IPS-NIHi11 (cell line): ENCODE measurements at regions not wholly inside any gene's neighbourhood (a gene's known extent, or its start where the extent isn't known, plus 50 kb on each side); places are given as distances from the start of the nearest gene placed in this dataset.

Source experiments
- DNase-seq: peaks from one replicate; pipeline ENCODE4 v3.0.0; 2012; ENCODE audit warnings: mixed read lengths, low spot score

- DNase-seq = no peak
Measured at GRCh38 chr11:32267679-32268187, 167.6 kb downstream of the WT1 start.

DNA sequence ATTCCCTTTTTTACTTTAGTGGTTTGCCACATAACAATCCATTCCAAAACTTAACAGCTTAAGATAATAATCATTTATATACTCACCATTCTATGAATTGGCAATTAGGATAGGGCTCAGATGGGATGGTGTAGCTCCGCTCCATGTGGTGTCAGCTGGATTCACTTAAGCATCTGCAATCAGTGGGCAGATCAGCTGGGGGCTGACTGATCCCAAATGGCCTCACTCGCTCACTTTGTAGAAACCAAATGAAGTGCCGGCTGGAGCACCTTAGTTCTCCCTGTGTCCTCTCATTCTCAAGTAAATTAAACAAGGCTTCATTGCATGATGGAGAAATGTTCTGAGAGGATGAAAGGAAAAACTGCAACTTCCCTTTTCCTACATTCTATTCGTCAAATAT, 161.4 kb downstream of the WT1 start:
- no peak for DNase-seq

- no peak for DNase-seq
Measured at GRCh38 chr11:32279672-32280071, 155.7 kb downstream of the WT1 start.

GRCh38 chr11:32280339-32280738, 155.0 kb downstream of the WT1 start:
- DNase-seq = no peak

GRCh38 chr11:32288276-32288675, 147.1 kb downstream of the WT1 start:
- peak; percentile 28 for DNase-seq

GRCh38 chr11:32289701-32290100, 145.6 kb downstream of the WT1 start:
- DNase-seq = no peak

- DNase-seq = no peak
Measured at GRCh38 chr11:32290783-32291182, 144.6 kb downstream of the WT1 start.

- DNase-seq = peak; percentile 10
Measured at GRCh38 chr11:32297611-32298011, 137.7 kb downstream of the WT1 start.

DNA sequence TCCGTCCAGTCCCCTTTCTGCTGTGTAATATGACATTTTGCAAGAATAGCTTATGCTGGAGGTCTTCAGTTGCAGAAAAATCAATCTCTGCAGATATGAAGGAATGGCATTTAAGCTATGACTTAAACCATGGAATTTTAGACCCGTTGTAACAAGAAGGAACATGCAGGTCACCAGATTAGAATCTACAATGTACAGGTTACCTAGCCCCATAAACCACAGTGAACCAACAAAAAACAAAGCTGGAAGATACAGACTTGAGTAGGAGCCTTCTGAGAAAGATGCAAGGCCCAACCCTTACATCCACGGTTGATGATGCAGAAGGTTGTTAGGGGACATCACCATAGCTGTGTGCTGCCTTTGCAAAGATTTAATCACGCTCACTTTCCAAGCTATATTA, 132.5 kb downstream of the WT1 start:
- DNase-seq = no peak

- no peak for DNase-seq
Measured at GRCh38 chr11:32304521-32304920, 130.8 kb downstream of the WT1 start.

DNA sequence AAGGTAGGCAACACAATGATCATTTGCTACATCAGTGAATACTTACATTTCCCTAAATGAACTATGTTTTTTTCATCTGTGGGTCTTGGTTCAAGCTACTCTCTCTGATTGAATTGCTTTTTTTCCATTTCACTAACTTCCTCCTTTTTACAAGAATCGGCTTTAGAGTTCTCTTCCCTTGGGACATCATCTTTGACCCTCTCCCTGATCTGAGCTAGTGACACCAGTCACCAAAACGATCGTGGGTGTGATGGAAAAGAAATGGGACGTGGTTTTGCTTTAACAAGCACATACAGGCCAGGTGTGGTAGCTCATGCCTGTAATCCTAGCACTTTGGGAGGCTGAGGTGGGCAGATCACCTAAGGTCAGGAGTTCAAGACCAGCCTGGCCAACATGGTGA, 129.9 kb downstream of the WT1 start:
- DNase-seq = no peak

DNA sequence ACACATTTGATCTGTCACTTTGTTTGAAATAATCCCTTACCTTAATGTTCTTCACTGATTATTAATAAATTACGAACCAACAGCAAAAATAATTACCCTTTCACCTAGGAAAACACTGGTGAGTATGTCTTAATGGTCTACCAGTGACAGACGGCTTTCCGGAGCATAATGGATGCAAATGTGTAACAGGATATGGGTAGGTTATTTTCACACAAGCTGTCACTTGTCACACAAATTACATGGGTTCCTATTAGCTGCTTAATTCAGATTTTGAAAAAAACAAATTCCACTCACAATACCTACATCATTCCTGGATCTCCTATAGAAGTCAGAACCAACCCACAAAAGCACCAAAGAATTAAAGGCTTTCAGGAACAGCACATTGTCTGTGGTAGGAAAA, 127.9 kb downstream of the WT1 start:
- no peak for DNase-seq

DNA sequence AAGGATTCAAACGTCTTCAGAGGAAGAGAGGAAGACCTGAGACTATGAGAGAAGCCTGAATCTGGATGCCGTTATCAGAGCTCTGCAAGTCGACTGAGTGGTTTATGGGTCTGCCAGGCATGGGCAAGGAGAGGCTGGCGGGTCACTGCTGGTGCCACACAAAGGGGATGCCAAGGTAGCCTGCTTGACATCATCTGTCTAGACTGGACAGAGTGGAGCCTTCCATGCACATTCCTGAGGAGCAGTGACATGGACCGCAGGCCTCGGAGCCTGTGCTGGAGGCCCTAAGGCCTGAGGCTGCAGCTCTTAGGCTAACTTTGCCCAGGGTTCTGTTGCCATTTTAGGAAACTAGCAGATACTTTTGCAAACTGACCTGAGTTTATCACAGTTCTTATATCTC, 127.4 kb downstream of the WT1 start:
- no peak for DNase-seq

GRCh38 chr11:32309530-32310213, 125.7 kb downstream of the WT1 start:
- no peak for DNase-seq

GRCh38 chr11:32310214-32310601, 125.1 kb downstream of the WT1 start:
- DNase-seq = no peak

- DNase-seq = no peak
Measured at GRCh38 chr11:32311346-32312065, 123.8 kb downstream of the WT1 start.

- DNase-seq = no peak
Measured at GRCh38 chr11:32312206-32312817, 123.0 kb downstream of the WT1 start.

- peak; percentile 63 for DNase-seq
Measured at GRCh38 chr11:32312865-32313403, 122.4 kb downstream of the WT1 start.

GRCh38 chr11:32313477-32313876, 121.9 kb downstream of the WT1 start:
- DNase-seq = no peak

- DNase-seq = no peak
Measured at GRCh38 chr11:32315121-32315520, 120.2 kb downstream of the WT1 start.

GRCh38 chr11:32316232-32316631, 119.1 kb downstream of the WT1 start:
- no peak for DNase-seq

DNA sequence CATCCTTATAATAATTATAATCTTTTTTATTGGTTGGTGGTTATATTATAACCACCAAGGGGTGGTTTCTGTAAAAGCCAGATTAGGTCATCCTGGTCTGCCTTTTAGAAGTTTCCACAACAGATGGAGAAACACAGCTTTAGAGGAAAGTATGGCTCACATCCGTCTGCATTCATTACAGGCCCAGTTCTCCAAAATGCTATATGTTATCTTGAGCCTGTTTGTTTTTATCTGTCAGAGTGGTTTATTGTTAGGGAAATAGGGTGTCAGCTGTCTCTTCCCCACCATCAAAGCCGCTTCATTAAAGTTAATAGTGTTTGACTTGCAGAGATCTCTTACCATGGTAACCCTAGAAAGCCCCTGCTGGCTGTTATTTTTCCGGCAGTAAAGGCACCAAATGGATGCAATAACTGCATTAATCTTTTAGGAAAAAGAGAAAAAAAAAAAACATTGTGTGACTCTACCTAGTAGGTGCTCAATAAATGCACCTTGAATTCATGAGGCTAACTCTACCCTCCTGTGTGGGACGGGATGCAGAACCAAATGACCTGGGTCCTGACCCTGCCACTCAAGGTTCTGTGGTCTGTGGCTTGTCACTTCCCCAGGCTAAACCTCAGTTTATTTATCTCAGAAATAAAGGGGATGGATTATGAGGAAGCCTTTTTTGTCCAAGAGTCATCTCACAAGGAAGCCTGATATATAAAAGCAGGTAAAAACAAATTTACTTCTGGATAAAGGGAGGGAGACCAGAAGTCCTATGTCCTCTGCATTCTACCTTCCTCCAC, 118.3 kb downstream of the WT1 start:
- no peak for DNase-seq
